AG09309 (cell line): ENCODE measurements at regions not wholly inside any gene's neighbourhood (a gene's known extent, or its start where the extent isn't known, plus 50 kb on each side); places are given as distances from the start of the nearest gene placed in this dataset.

Experiments used
- DNase-seq: peaks from one replicate; pipeline ENCODE4 v3.0.0-alpha.2; 2010; ENCODE audit warnings: low read depth
- H3K4me3 ChIP-seq: 2 replicates; pipeline ENCODE4 v1.5.1; 2011; ENCODE audit warnings: mild to moderate bottlenecking, low read depth, low read length, moderate library complexity; ENCODE audit not compliant: control insufficient read depth
- CTCF ChIP-seq: IDR thresholded peaks from 2 replicates; pipeline ENCODE4 v1.5.1; 2011; ENCODE audit warnings: mild to moderate bottlenecking, low read depth, low read length, inconsistent platforms; ENCODE audit not compliant: insufficient read depth, control insufficient read depth; ENCODE audit errors: missing control alignments

DNA sequence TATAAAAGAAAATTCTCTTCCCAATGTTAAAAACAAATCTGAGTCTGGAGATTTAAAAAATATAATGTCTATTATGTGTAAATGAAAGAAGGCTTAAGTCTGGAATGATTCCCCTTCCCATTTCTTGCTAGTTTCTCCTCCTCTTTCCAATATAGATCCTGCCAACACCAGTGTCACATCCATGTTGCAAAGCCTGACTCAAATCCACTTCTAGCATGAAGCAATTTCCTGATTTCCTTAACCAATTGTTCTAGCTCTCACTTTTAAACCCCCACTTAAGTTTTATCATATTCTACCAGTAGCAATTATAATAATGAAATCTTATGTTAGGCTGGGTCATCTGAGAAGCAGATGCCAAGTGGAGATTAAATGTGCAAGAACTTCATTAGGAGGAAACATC lies 100.1 kb upstream of the SEC61G start:
- DNase-seq, result no peak
- H3K4me3 ChIP-seq, result no peak overlapping the region
- TF ChIP-seq CTCF, result no peak

GRCh38 chr7:54859545-54859944 lies 100.5 kb upstream of the SEC61G start:
- DNase-seq, result no peak
- no peak for TF ChIP-seq CTCF
- no peak overlapping the region for H3K4me3 ChIP-seq

- DNase-seq, result no peak
- H3K4me3 ChIP-seq, result no peak overlapping the region
- TF ChIP-seq CTCF, result no peak
Measured at GRCh38 chr7:54860003-54860775, 101.2 kb upstream of the SEC61G start.

DNA sequence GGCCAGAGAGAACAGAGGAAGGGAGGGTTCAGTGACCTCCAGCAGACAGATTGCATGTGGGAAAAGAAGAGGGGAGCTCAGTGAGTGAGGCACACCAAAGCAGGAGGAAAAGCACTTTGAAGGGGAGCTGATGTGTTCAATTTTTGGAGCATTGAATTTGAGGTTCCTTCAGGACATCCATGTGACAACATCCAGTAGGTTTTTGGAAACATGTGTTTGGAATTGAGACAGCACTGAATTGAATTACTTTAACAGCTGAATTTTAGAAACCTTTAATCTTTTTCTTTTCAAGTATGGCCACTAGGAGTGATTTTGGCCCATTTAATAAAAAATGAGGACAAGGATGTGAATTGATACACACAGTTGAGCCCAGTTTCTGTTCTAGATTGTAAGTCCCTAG lies 101.8 kb upstream of the SEC61G start:
- TF ChIP-seq CTCF, result no peak
- no peak for DNase-seq
- H3K4me3 ChIP-seq, result no peak overlapping the region

GRCh38 chr7:54864663-54865062 lies 105.7 kb upstream of the SEC61G start:
- no peak overlapping the region for H3K4me3 ChIP-seq
- TF ChIP-seq CTCF, result no peak
- DNase-seq, result no peak

GRCh38 chr7:54869523-54869922 lies 110.5 kb upstream of the SEC61G start:
- no peak for TF ChIP-seq CTCF
- no peak overlapping the region for H3K4me3 ChIP-seq
- DNase-seq, result no peak

DNA sequence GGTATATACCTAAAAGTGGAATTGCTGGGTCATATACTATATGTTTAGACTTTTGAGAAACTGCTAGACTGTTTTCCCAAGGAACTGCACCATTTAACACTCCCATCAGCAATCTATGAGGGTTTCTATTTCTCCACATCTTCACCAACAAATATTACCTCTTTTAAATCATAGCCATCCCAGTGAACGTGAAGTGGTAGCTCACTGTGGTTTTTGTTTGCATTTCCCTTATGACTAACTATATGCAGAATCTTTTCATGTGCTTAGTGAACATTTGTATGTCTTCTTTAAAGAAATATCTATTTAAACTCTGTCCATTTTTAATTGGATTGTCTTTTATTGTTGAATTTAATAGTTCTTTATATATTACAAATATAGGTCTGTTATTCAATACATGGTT lies 115.8 kb upstream of the SEC61G start:
- TF ChIP-seq CTCF, result no peak
- no peak overlapping the region for H3K4me3 ChIP-seq
- DNase-seq, result no peak
